ENCODE measurements at regions not wholly inside any gene's neighbourhood (a gene's known extent, or its start where the extent isn't known, plus 50 kb on each side); places are given as distances from the start of the nearest gene placed in this dataset.

DNA sequence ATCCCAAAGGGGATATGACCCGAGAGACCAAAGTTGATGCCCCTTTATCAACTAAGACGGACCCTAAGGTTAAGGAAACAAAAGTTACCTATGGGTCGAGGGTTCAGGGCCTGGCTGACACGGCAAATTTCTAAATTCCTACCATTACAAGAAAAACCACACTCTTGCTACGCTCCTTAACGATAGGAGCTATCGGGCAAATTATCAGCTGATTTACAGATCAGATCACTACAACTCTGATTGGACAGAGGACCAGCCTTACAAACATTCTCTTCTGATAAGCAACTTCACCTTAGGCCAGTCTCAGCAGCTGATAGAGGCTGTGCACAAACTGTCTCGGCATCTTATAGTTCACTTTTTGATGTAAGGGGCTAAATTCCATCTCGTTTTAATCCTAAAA lies 117.9 kb downstream of the KCTD15 start:
- TF ChIP-seq, protein P1, sequence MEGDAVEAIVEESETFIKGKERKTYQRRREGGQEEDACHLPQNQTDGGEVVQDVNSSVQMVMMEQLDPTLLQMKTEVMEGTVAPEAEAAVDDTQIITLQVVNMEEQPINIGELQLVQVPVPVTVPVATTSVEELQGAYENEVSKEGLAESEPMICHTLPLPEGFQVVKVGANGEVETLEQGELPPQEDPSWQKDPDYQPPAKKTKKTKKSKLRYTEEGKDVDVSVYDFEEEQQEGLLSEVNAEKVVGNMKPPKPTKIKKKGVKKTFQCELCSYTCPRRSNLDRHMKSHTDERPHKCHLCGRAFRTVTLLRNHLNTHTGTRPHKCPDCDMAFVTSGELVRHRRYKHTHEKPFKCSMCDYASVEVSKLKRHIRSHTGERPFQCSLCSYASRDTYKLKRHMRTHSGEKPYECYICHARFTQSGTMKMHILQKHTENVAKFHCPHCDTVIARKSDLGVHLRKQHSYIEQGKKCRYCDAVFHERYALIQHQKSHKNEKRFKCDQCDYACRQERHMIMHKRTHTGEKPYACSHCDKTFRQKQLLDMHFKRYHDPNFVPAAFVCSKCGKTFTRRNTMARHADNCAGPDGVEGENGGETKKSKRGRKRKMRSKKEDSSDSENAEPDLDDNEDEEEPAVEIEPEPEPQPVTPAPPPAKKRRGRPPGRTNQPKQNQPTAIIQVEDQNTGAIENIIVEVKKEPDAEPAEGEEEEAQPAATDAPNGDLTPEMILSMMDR (IDR thresholded peaks at IDR 0.05): no peak
- no peak for TF ChIP-seq SIN3A (IDR thresholded peaks at IDR 0.05; ENCODE audit: borderline replicate concordance, insufficient read depth, low read depth, low read length)
- TF ChIP-seq, protein P2, sequence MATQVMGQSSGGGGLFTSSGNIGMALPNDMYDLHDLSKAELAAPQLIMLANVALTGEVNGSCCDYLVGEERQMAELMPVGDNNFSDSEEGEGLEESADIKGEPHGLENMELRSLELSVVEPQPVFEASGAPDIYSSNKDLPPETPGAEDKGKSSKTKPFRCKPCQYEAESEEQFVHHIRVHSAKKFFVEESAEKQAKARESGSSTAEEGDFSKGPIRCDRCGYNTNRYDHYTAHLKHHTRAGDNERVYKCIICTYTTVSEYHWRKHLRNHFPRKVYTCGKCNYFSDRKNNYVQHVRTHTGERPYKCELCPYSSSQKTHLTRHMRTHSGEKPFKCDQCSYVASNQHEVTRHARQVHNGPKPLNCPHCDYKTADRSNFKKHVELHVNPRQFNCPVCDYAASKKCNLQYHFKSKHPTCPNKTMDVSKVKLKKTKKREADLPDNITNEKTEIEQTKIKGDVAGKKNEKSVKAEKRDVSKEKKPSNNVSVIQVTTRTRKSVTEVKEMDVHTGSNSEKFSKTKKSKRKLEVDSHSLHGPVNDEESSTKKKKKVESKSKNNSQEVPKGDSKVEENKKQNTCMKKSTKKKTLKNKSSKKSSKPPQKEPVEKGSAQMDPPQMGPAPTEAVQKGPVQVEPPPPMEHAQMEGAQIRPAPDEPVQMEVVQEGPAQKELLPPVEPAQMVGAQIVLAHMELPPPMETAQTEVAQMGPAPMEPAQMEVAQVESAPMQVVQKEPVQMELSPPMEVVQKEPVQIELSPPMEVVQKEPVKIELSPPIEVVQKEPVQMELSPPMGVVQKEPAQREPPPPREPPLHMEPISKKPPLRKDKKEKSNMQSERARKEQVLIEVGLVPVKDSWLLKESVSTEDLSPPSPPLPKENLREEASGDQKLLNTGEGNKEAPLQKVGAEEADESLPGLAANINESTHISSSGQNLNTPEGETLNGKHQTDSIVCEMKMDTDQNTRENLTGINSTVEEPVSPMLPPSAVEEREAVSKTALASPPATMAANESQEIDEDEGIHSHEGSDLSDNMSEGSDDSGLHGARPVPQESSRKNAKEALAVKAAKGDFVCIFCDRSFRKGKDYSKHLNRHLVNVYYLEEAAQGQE (IDR thresholded peaks at IDR 0.05; ENCODE audit: insufficient read depth in 1 of 2, low read depth in 2 of 2, low read length in 1 of 2): no peak
- no peak for TF ChIP-seq POLR2AphosphoS5 (IDR thresholded peaks at IDR 0.05; ENCODE audit: low read depth, low read length)
